ENCODE measurements at regions not wholly inside any gene's neighbourhood (a gene's known extent, or its start where the extent isn't known, plus 50 kb on each side); places are given as distances from the start of the nearest gene placed in this dataset.

- TF ChIP-seq EZH2 (IDR thresholded peaks at IDR 0.05; ENCODE audit: low read length, missing control alignments) (no peak), CTCF (conservative IDR thresholded peaks at IDR 0.05 in 1 of 2, IDR thresholded peaks at IDR 0.05 in 1 of 2; ENCODE audit: low read depth in 1 of 2, low read length in 2 of 2) (no peak)
Measured at GRCh38 chr7:156105337-156106106, 293.3 kb upstream of the SHH start.
